Liver (tissue), 3 donors: ENCODE measurements at regions not wholly inside any gene's neighbourhood (a gene's known extent, or its start where the extent isn't known, plus 50 kb on each side); places are given as distances from the start of the nearest gene placed in this dataset.

Source experiments
- CTCF ChIP-seq: fragments of 150-350 bp; IDR thresholded peaks from 2 replicates; pipeline ENCODE4 v1.5.1; 2017; ENCODE audit warnings: improper control_type of control experiment, low read depth, low read length; ENCODE audit not compliant: missing input control
- FOXA1 ChIP-seq: IDR thresholded peaks from 2 replicates; pipeline ENCODE4 v1.6.1; 2016; ENCODE audit warnings: antibody characterized with exemption
- RAD21 ChIP-seq, 2 donors: IDR thresholded peaks; 2 replicates each; pipeline ENCODE4 v1.6.1; 2016; ENCODE audit warnings: antibody characterized with exemption in 2 of 2, mild to moderate bottlenecking in 2 of 2
- donor health status: healthy.
- donor health status: healthy.

- TF ChIP-seq CTCF (no peak), RAD21 (IDR thresholded peaks at IDR 0.05) (no peak), FOXA1 (no peak)
Measured at GRCh38 chr20:55174172-55174571, 698.8 kb downstream of the DOK5 start.
